ENCODE measurements at regions not wholly inside any gene's neighbourhood (a gene's known extent, or its start where the extent isn't known, plus 50 kb on each side); places are given as distances from the start of the nearest gene placed in this dataset.

DNA sequence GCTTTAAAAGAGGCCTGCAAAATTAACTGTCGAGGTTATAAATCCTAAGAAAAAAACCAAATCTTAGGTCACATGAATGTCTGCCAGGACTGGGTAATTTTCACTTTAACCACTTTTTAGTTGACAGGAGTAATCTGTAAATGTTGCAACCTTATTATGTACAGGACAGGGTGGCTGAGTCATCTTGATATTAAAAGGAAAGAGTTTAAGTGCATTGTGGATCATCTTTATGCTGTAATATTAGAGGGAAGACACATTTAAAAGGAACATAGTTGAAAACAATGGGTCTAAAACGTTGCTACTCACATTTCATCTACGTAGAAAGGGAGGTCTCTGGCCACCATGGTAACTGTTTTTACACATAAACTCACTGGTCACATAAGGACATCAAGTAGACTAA, 115.5 kb downstream of the LSMEM1 start:
- peak; percentile 55 for DNase-seq (ENCODE audit: low read depth)
- TF ChIP-seq, protein P1, sequence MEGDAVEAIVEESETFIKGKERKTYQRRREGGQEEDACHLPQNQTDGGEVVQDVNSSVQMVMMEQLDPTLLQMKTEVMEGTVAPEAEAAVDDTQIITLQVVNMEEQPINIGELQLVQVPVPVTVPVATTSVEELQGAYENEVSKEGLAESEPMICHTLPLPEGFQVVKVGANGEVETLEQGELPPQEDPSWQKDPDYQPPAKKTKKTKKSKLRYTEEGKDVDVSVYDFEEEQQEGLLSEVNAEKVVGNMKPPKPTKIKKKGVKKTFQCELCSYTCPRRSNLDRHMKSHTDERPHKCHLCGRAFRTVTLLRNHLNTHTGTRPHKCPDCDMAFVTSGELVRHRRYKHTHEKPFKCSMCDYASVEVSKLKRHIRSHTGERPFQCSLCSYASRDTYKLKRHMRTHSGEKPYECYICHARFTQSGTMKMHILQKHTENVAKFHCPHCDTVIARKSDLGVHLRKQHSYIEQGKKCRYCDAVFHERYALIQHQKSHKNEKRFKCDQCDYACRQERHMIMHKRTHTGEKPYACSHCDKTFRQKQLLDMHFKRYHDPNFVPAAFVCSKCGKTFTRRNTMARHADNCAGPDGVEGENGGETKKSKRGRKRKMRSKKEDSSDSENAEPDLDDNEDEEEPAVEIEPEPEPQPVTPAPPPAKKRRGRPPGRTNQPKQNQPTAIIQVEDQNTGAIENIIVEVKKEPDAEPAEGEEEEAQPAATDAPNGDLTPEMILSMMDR (IDR thresholded peaks at IDR 0.05; ENCODE audit: insufficient read depth, low read depth, low read length, missing control alignments), result no peak
- no peak overlapping the region for H3K4me3 ChIP-seq (ENCODE audit: low read length)

DNA sequence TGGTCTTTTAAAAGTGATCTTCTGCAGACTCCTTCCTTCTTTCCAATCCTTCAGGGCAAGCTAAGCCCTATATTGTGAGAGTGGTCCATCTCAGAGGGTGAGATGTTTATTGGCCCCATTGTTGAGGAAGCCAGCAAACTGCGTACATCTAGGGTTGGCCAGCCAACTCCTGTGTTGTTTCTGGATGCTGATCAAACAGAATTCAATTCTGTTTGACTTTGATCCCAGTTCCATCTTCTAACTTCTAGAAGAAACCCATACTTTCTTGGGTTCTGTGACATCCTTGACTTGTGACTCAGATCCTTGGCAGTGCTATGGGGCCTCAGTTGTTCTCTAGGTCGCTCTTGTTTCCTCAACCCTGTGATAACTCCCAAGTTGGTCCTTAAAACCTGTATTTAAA, 116.2 kb downstream of the LSMEM1 start:
- DNase-seq (ENCODE audit: low read depth), result no peak
- TF ChIP-seq, protein P1 (IDR thresholded peaks at IDR 0.05; ENCODE audit: insufficient read depth, low read depth, low read length, missing control alignments), result no peak
- no peak overlapping the region for H3K4me3 ChIP-seq (ENCODE audit: low read length)

DNA sequence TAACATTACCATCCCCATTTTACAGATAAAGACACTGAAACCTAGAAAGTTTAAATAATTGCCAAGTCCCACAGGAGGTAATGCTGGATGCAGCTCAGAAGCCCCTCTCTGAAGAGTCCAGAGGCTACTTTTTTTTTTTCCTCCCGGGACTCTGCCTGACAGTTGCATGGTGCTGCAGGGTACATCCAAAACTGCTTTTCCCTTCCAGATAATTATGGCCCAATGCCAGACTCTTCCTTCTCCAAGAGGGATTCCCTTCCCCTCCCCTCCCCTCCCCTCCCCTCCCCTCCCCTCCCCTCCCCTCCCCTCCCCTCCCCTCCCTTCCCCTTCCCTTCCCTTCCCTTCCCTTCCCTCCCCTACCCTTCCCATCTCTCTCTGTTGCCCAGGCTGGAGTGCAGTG, 122.9 kb downstream of the LSMEM1 start:
- DNase-seq (ENCODE audit: low read depth), result no peak
- TF ChIP-seq, protein P1 (IDR thresholded peaks at IDR 0.05; ENCODE audit: insufficient read depth, low read depth, low read length, missing control alignments), result no peak
- no peak overlapping the region for H3K4me3 ChIP-seq (ENCODE audit: low read length)

DNA sequence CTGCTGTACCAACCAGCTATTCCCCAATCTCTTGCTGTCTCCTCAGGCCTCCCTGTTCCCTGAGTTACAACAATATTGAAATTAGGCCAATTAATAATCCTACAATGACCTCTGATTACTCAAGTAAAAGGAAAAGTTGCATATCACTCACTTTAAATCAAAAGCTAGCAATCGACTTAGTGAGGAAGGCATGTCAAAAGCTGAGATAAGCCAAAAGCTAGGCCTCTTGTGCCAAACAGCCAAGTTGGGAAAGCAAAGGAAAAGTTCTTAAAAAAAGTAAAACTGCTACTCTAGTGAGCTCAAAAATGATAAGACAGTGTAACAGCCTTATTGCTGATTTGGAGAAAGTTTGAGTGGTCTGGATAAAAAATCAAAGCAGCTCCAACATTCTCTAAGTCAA, 129.8 kb downstream of the LSMEM1 start:
- no peak overlapping the region for H3K4me3 ChIP-seq (ENCODE audit: low read length)
- DNase-seq (ENCODE audit: low read depth), result no peak
- TF ChIP-seq, protein P1 (IDR thresholded peaks at IDR 0.05; ENCODE audit: insufficient read depth, low read depth, low read length, missing control alignments), result no peak

DNA sequence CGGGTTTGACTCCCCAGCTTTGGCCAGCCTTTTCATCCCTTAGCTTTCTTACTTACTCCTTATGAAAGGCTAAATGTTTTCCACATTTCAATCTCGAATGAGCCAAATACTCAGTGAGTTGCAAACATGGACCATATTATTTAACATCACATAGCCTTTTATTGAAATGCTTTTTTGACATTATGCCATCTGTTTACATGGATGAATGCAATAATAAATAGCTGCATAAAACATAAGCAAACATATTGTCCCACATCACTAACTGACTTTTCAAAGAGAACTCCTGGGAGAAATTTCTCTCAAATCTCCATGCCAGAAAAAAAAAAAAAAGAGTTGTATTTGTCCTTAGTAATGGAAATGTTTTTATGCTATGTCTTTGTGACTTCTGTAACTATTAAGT, 134.9 kb downstream of the LSMEM1 start:
- TF ChIP-seq, protein P1 (IDR thresholded peaks at IDR 0.05; ENCODE audit: insufficient read depth, low read depth, low read length, missing control alignments), result no peak
- DNase-seq (ENCODE audit: low read depth), result no peak
- H3K4me3 ChIP-seq (ENCODE audit: low read length), result no peak overlapping the region

DNA sequence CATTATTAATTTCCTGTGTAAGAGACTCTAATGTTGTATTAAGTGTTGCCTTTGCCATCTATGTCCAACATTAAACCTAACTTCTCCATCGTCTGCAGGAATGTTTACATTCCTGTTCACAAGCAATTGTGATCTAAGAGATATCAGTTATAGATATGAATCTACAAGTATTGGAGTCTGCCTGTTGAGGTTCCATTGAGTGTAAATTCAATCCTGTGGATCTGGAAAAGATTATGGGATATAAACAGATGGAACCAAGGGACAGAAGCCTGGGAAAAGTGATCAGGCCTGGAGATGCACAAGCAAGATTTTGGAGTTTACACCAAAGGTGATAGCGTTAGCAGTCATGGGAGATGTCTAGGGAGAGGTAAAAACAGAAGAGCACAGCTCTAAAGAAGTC, 135.5 kb downstream of the LSMEM1 start:
- TF ChIP-seq, protein P1 (IDR thresholded peaks at IDR 0.05; ENCODE audit: insufficient read depth, low read depth, low read length, missing control alignments), result no peak
- H3K4me3 ChIP-seq (ENCODE audit: low read length), result no peak overlapping the region
- DNase-seq (ENCODE audit: low read depth), result no peak

DNA sequence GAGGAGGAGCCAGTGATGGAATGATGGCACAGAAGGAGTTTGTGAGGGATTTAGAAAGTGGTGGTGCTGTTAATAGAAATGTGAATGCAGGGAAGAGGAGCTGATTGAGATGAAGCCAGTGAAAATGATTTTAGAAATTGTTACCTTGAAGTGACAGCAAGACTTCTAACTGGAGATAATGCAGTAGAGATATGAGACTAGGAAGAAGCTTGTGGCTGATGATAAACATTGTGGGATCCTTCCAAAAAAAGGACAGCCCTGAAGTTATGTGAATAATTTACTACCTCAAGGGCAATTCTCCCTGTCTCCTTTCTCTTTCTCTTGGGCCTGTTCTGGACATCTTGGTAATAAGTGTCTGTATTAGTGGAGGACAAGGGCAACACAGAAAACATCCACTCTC, 138.6 kb downstream of the LSMEM1 start:
- no peak overlapping the region for H3K4me3 ChIP-seq (ENCODE audit: low read length)
- no peak for DNase-seq (ENCODE audit: low read depth)
- TF ChIP-seq, protein P1 (IDR thresholded peaks at IDR 0.05; ENCODE audit: insufficient read depth, low read depth, low read length, missing control alignments), result no peak
